Suprapubic skin (tissue), 4 donors: ENCODE measurements at regions not wholly inside any gene's neighbourhood (a gene's known extent, or its start where the extent isn't known, plus 50 kb on each side); places are given as distances from the start of the nearest gene placed in this dataset.

Source experiments
- DNase-seq, 2 donors: peaks; one replicate each; pipeline ENCODE4 v3.0.0-alpha.2; 2019; ENCODE audit warnings: low spot score in 2 of 2
- H3K27ac ChIP-seq: fragments of 200-600 bp; sonication (generic); one replicate; pipeline ENCODE4 v1.5.1; 2019
- H3K27me3 ChIP-seq: fragments of 200-600 bp; sonication (generic); one replicate; pipeline ENCODE4 v1.5.1; 2019
- H3K36me3 ChIP-seq: fragments of 200-600 bp; sonication (generic); one replicate; pipeline ENCODE4 v1.5.1; 2019
- H3K4me1 ChIP-seq: fragments of 200-600 bp; sonication (generic); one replicate; pipeline ENCODE4 v1.5.1; 2019
- H3K4me3 ChIP-seq: fragments of 200-600 bp; sonication (generic); one replicate; pipeline ENCODE4 v1.5.1; 2019; ENCODE audit warnings: mild to moderate bottlenecking
- H3K9me3 ChIP-seq: fragments of 200-600 bp; sonication (generic); one replicate; pipeline ENCODE4 v1.5.1; 2019
- EP300 ChIP-seq: sonication (generic); formaldehyde crosslinking; IDR thresholded peaks from one replicate; pipeline ENCODE4 v1.6.1; 2017; ENCODE audit warnings: antibody characterized with exemption
- POLR2A ChIP-seq, 2 donors: fragments of 450-650 bp; IDR thresholded peaks; one replicate each; pipeline ENCODE4 v1.6.1; 2017; ENCODE audit warnings: antibody characterized with exemption in 2 of 2, mild to moderate bottlenecking in 2 of 2, moderate library complexity in 2 of 2
- POLR2AphosphoS5 ChIP-seq, 3 donors: sonication (generic); formaldehyde crosslinking; IDR thresholded peaks; one replicate each; pipeline ENCODE4 v1.6.1; 2017; ENCODE audit warnings: antibody characterized with exemption in 3 of 3
- WGBS: methylation state at CpG from one replicate; pipeline ENCODE4 v1.1.5; 2018; 5-methylcytosine and 5-hydroxymethylcytosine counted together
- TF ChIP-seq, protein P1 (sequence below), 2 donors: fragments of 200-600 bp in 1 of 2; fragments of 450-650 bp in 1 of 2; sonication (generic) in 1 of 2; IDR thresholded peaks; one replicate each; pipeline ENCODE4 v1.5.1; 2016 to 2019; ENCODE audit warnings: antibody characterized with exemption in 2 of 2, mild to moderate bottlenecking in 1 of 2, moderate library complexity in 1 of 2

DNA sequence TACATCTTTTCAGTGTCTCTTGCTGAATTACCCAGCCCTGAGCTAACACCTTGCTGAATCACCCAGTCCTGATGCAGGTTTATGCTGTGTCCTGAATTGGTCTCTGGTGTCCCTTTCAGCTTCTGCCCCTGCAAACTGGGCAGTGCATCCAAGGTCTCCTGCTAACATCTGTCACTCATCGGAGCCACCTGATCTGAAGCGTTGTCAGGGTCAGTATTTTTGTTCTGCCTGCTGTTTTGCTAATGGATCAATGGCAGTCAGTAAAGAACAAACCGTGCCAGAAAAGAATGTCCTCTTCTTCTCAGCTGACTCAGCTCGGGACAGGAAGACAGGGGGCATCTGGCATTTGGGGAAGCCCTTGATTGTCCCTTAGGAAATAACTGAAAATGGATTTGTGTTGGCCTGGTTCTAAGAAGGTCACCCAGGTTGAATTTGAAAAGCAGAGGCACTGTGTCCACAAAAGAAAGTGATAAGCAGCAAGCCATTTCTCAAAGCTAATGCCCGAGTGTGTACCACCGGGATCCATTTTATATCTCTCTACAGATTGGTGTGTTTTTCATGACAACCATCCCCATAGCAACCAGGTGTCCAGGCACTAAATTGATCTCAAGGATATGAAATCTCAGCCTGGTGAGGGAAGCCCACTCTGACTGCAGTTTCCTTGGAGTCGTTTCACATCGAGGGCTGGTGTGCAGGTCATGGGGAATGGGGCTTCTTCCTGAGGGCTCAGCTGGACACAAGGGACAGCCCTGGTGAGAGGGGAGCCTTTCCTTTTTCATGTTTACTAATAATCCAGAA, 109.7 kb upstream of the IRF2BP2 start:
- Histone ChIP-seq H3K36me3 (no peaks in the 10 kb centered on the region), H3K4me3 (no peak overlapping the region), H3K9me3 (no peaks in the 10 kb centered on the region), H3K27ac (peak overlapping the region; percentile 98), H3K27me3 (no peaks in the 10 kb centered on the region), H3K4me1 (peaks cover 87% of the 10 kb centered on the region)
- no peak for DNase-seq
- TF ChIP-seq POLR2AphosphoS5 (IDR thresholded peaks at IDR 0.05), result no peak
- WGBS, result 75% methylated on average over 8 of the region's 8 CpGs

DNA sequence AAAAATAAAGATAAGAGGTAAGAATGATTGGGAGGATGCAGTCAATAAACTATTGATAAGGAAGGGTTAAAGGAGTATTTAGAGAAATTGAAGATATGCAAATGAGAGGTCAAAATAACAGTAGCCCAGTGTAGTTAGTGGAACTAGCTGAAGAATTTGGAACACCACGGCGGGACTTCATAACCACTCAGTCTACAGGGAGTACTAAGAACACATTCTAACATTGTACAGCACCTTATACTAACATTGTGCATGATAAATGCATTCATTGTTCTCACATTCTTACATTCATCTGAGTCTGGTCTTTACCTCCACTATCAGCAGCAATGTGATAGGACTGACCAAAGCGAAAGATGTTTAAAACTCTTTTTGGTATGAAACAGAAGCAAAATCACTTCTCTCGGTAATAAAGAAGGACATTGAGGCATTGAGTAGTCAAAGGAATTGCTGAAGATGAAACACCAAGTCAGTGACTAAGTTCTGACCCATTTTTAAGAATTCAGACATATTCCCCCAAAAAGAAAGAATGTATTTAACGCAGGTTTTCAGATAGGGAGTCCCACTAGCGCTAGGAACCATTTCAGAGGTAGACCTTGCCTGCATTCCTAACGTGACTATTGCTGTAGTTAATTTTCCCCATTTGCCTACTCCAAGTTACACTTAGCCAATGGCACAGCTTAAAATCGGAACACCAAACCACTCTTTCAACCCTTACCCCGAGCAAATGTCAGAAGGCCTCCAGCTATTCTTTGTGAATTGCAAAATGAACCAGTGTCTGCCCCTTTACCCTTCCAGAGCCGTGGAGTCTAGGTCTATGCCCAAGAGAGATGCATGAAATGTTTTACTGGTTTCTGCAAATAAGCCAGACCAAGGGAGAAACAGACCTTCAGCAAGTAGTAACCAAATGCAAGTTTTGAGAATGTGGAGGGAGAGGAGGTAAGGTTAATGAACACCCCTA, 108.8 kb upstream of the IRF2BP2 start:
- Histone ChIP-seq H3K27ac (peak overlapping the region; percentile 33), H3K27me3 (no peaks in the 10 kb centered on the region), H3K4me1 (peaks cover 81% of the 10 kb centered on the region), H3K9me3 (no peaks in the 10 kb centered on the region), H3K36me3 (no peaks in the 10 kb centered on the region), H3K4me3 (no peak overlapping the region)
- no peak for DNase-seq
- WGBS, result 81% methylated on average over 10 of the region's 10 CpGs
- TF ChIP-seq POLR2AphosphoS5 (IDR thresholded peaks at IDR 0.05) (no peak), EP300 (no peak), POLR2A (IDR thresholded peaks at IDR 0.05) (no peak)
- TF ChIP-seq, protein P1, sequence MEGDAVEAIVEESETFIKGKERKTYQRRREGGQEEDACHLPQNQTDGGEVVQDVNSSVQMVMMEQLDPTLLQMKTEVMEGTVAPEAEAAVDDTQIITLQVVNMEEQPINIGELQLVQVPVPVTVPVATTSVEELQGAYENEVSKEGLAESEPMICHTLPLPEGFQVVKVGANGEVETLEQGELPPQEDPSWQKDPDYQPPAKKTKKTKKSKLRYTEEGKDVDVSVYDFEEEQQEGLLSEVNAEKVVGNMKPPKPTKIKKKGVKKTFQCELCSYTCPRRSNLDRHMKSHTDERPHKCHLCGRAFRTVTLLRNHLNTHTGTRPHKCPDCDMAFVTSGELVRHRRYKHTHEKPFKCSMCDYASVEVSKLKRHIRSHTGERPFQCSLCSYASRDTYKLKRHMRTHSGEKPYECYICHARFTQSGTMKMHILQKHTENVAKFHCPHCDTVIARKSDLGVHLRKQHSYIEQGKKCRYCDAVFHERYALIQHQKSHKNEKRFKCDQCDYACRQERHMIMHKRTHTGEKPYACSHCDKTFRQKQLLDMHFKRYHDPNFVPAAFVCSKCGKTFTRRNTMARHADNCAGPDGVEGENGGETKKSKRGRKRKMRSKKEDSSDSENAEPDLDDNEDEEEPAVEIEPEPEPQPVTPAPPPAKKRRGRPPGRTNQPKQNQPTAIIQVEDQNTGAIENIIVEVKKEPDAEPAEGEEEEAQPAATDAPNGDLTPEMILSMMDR (IDR thresholded peaks at IDR 0.05), result no peak

DNA sequence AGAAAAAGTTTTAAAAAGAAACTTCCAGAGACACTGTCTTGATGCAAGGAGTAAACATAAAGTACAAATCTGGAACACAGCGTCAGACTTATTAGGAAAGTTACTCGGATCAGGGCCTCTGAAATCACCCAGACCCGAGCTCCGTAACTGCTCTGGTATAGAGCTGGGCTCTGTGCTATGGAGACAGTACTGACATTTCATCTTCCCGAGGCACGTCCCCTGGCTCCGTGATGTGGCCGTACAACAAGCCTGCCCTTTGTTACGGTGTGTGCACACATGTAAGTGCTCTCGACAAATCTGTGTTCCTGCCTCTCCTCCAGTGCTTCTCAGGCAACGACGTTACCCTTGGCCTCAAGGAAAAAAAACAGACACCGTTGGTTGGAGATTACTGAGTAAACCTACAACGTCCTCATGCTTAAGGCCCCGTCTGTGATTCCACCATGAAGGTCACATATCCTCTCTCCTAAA, 107.0 kb upstream of the IRF2BP2 start:
- Histone ChIP-seq H3K36me3 (no peaks in the 10 kb centered on the region), H3K4me3 (no peak overlapping the region), H3K4me1 (peaks cover 63% of the 10 kb centered on the region), H3K27me3 (no peaks in the 10 kb centered on the region), H3K9me3 (no peaks in the 10 kb centered on the region), H3K27ac (peak overlapping the region; percentile 69)
- WGBS, result 63% methylated on average over 15 of the region's 15 CpGs
- no peak for TF ChIP-seq POLR2AphosphoS5 (IDR thresholded peaks at IDR 0.05)
- peak in 1 of 2 donors; percentile 60 for DNase-seq

DNA sequence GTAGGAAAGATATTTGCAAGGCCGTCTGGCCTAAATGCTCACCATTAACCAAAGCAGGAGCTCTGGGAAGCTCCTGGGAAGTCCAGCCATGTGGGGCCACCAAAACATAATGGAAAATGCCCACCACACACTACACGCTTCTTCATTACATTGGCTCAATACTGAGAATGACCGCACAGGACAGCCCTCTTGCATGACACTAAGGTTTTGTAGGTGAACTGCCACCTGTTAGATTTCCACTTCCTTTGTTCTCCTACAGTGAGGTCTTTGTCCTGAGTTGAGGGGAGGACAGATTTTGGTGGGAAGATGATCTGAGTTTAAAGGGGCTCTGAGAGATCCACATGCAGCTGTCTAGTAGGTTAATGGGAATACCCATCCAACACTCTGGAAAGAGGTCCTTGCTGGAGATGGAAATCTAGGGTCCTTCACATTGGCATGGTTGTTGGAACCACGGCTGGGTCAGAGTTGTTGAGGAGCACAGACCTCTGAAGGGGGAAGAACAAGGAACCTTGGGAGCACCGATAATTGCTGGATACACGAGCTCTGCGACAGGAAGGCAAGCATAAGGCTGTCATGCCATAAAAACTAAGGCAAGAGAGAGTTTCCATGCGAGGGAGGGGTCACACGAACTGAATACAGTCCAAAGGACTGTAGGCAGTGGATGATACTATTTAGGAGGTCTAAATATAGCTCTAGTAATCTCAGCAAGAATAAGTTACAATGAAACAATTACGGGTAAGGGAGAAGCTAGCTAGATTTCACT, 105.5 kb upstream of the IRF2BP2 start:
- peak overlapping the region; percentile 69 for H3K27ac ChIP-seq
- no peaks in the 10 kb centered on the region for H3K36me3 ChIP-seq
- WGBS, result 60% methylated on average over 10 of the region's 10 CpGs
- H3K27me3 ChIP-seq, result no peaks in the 10 kb centered on the region
- no peak overlapping the region for H3K4me3 ChIP-seq
- no peak for DNase-seq
- H3K4me1 ChIP-seq, result peaks cover 48% of the 10 kb centered on the region
- H3K9me3 ChIP-seq, result no peaks in the 10 kb centered on the region
- TF ChIP-seq EP300 (no peak), POLR2AphosphoS5 (IDR thresholded peaks at IDR 0.05) (no peak), POLR2A (IDR thresholded peaks at IDR 0.05) (no peak)
- TF ChIP-seq, protein P1 (IDR thresholded peaks at IDR 0.05), result no peak

DNA sequence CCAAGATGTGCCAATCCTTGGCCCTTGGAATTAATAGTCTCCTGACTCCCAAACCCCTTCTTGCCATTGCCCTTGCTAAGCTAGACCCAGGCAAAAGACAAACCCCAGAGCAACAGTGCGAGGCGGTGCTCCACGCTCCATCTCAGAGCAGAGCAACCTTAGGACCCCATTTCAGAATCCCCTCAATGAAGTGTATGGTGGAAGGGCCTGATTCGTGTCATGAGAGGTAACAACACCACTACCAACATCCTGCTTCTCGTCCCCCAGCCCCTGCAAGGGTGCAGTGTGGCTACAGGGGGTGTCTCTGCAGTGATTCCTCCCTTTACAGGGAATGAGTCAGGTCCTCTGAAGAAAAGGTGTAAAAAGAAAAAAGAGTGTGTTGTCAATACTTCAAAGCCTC, 103.9 kb upstream of the IRF2BP2 start:
- Histone ChIP-seq H3K27ac (no peak overlapping the region), H3K36me3 (no peaks in the 10 kb centered on the region), H3K9me3 (no peaks in the 10 kb centered on the region), H3K4me3 (no peak overlapping the region), H3K27me3 (no peaks in the 10 kb centered on the region), H3K4me1 (peaks cover 43% of the 10 kb centered on the region)
- WGBS, result 88% methylated on average over 5 of the region's 5 CpGs
- no peak for DNase-seq
- TF ChIP-seq POLR2AphosphoS5 (IDR thresholded peaks at IDR 0.05) (no peak), EP300 (no peak), POLR2A (IDR thresholded peaks at IDR 0.05) (no peak)
- TF ChIP-seq, protein P1 (IDR thresholded peaks at IDR 0.05), result no peak
